ENCODE measurements at regions not wholly inside any gene's neighbourhood (a gene's known extent, or its start where the extent isn't known, plus 50 kb on each side); places are given as distances from the start of the nearest gene placed in this dataset.

DNA sequence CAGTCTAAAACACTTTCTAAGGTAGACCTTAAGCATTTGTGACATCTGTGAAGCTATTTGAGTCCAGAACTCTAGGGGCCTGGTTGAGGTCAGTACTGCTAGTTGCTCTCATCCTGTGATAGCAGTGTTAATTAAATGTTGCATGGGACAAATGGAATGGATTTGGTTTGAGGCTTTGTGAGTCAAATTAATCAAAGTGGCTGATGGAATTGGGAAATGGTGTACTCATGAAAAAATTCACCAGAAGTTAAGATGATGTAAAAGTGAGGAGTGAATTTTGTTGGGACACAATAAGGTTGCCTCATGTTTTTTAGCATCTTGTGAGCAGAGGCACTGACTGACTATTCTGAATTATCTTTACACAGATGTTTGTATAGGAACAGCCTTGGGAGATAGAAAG lies 99.2 kb upstream of the ARSJ start:
- intact Hi-C loops (cut with DNase I): no loop called here

DNA sequence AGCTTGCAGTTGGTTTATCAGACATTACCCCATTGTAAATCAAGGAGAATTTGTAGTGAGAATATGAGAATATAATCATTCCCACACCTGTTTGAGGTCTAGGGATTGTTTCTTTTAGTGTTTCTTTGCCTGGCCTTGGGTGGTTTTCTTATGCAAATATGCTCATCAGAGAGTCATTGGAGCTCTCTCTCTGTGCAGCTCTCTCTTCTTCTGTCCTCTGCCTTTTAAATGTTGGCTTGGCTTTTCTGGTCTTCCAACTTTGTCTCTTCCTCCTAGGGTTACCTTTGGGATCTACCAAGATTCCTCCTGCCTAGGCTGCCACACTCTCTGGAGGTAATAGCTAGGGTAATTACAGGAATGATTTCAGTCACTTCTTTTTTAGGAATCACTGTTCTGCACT lies 102.3 kb upstream of the ARSJ start:
- Histone ChIP-seq H3K27ac (no peak overlapping the region), H3K4me3 (no peak overlapping the region), H3K9me3 (no peaks in the 10 kb centered on the region), H3K4me1 (no peaks in the 10 kb centered on the region), H3K36me3 (no peaks in the 10 kb centered on the region), H3K27me3 (no peaks in the 10 kb centered on the region)
- ATAC-seq: no peak
- TF ChIP-seq, protein P1, sequence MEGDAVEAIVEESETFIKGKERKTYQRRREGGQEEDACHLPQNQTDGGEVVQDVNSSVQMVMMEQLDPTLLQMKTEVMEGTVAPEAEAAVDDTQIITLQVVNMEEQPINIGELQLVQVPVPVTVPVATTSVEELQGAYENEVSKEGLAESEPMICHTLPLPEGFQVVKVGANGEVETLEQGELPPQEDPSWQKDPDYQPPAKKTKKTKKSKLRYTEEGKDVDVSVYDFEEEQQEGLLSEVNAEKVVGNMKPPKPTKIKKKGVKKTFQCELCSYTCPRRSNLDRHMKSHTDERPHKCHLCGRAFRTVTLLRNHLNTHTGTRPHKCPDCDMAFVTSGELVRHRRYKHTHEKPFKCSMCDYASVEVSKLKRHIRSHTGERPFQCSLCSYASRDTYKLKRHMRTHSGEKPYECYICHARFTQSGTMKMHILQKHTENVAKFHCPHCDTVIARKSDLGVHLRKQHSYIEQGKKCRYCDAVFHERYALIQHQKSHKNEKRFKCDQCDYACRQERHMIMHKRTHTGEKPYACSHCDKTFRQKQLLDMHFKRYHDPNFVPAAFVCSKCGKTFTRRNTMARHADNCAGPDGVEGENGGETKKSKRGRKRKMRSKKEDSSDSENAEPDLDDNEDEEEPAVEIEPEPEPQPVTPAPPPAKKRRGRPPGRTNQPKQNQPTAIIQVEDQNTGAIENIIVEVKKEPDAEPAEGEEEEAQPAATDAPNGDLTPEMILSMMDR (IDR thresholded peaks at IDR 0.05): no peak
- no peak for DNase-seq
- intact Hi-C loops (cut with DNase I): no loop called here

More for the DNA sequence above, 99.2 kb upstream of the ARSJ start:
- H3K27ac ChIP-seq: no peak overlapping the region
- no peak for ATAC-seq
- H3K4me3 ChIP-seq: no peak overlapping the region
- no peaks in the 10 kb centered on the region for H3K9me3 ChIP-seq
- no peaks in the 10 kb centered on the region for H3K4me1 ChIP-seq
- TF ChIP-seq, protein P1 (IDR thresholded peaks at IDR 0.05): no peak
- H3K36me3 ChIP-seq: no peaks in the 10 kb centered on the region
- no peaks in the 10 kb centered on the region for H3K27me3 ChIP-seq
- DNase-seq: no peak

DNA sequence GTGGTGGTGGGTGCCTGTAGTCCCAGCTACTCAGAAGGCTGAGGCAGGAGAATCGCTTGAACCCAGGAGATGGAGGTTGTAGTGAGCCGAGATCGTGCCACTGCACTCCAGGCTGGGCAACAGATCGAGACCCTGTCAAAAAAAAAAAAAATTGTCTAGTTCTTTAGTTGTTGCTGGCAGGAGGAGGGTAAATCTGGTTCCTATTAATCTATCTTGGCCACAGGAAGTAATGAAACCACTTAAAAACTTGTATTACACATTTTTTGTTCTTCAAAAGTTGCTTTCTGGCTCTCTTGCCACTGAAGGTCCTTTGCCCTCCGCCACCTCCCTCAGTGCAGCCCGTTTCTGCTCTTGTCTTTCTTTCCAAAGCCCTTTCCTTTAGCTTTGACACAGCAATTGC lies 102.9 kb upstream of the ARSJ start:
- TF ChIP-seq, protein P1 (IDR thresholded peaks at IDR 0.05): no peak
- H3K36me3 ChIP-seq: no peaks in the 10 kb centered on the region
- H3K27ac ChIP-seq: no peak overlapping the region
- DNase-seq (no peak), ATAC-seq (no peak)
- H3K4me3 ChIP-seq: no peak overlapping the region
- H3K9me3 ChIP-seq: no peaks in the 10 kb centered on the region
- H3K4me1 ChIP-seq: no peaks in the 10 kb centered on the region
- no peaks in the 10 kb centered on the region for H3K27me3 ChIP-seq
- intact Hi-C loops (cut with DNase I): no loop called here

DNA sequence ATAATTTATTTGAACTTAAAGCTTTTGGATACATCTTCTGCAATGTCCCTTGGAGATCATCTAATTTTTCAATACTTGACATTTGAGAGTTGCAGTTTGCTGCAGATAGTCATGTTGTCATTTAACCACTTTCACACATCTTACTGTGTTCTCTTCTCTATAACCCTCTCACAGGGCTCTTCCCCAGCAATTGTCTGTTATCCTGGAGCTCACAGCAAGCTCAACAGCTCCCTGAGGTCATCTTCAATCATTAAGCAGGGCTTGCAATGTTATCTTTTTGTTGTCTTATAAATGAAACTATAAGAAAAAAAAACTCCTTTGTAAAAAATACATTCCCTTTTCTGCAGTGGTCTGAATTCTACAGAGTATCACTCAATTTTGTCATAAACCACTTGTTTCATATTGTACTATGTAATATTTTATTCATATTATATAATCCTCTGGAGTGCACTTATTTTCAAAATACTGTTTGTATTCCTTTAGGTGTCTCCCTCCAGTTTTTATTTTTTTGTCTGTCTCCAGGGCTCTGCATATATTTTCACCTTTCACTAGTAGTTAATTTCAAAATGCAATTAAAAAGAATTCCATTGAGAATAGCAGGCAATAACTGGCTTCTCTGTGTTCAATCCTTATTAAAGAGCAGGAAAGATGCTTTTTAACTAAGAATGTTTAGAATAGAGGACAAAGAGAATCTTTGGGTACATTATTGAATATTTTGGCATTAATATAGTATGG lies 106.3 kb upstream of the ARSJ start:
- ATAC-seq: no peak
- Histone ChIP-seq H3K27me3 (no peaks in the 10 kb centered on the region), H3K27ac (no peak overlapping the region), H3K9me3 (no peaks in the 10 kb centered on the region), H3K4me1 (no peaks in the 10 kb centered on the region), H3K36me3 (no peaks in the 10 kb centered on the region), H3K4me3 (no peak overlapping the region)
- intact Hi-C loops (cut with DNase I): no loop called here
- TF ChIP-seq, protein P1 (IDR thresholded peaks at IDR 0.05): no peak
- DNase-seq: no peak

DNA sequence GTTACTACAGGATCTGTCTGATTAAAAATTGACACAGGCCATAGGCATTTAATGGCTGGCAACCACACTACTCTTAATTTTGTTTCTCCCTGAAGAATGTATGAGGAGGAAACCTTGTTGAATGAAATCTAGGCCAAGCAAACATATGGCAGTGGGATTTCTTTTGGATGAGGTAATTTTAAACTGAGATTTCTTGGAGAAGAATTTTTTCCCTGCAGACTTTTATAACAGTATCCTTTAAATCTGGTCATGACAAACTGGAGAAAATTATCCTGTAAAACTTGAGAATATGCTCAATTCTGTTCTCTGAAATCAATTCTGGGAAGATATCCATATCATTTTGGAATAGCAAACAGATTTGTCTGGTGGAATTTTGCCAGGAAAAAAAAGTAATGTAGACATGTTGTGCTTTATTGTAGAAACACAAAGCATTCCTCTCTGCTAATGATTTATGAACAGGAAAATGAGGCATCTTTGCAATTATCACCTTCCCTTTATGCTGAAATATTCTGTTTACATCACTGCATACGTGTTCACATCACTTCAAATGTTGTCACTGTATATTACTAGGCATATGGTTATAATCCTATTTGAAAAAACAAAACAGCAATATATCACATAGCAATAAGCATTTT lies 108.3 kb upstream of the ARSJ start:
- Histone ChIP-seq H3K27me3 (no peaks in the 10 kb centered on the region), H3K4me3 (no peak overlapping the region), H3K27ac (no peak overlapping the region), H3K9me3 (no peaks in the 10 kb centered on the region), H3K4me1 (no peaks in the 10 kb centered on the region), H3K36me3 (no peaks in the 10 kb centered on the region)
- intact Hi-C loops (cut with DNase I): no loop called here
- ATAC-seq (no peak), DNase-seq (no peak)
- TF ChIP-seq, protein P1 (IDR thresholded peaks at IDR 0.05): no peak
